MM.1S (cell line): ENCODE measurements at regions not wholly inside any gene's neighbourhood (a gene's known extent, or its start where the extent isn't known, plus 50 kb on each side); places are given as distances from the start of the nearest gene placed in this dataset.

Experiments used
- DNase-seq: peaks from one replicate; pipeline ENCODE4 v3.0.0-alpha.2; 2015
- H2AFZ ChIP-seq: fragments of 300-600 bp; sonication (generic); 2 replicates; pipeline ENCODE4 v1.6.0; 2016; ENCODE audit warnings: antibody characterized with exemption, low read length
- H3F3A ChIP-seq: fragments of 300-600 bp; sonication (generic); 2 replicates; pipeline ENCODE4 v1.6.1; 2016; ENCODE audit warnings: mild to moderate bottlenecking, antibody characterized with exemption, low read length, moderate library complexity, mixed read lengths; ENCODE audit not compliant: insufficient read depth
- H3K27ac ChIP-seq: fragments of 300-600 bp; sonication (generic); 2 replicates; pipeline ENCODE4 v1.5.1; 2016; ENCODE audit warnings: mild to moderate bottlenecking, low read length
- H3K27me3 ChIP-seq: fragments of 300-600 bp; sonication (generic); replicated peaks from 2 replicates; pipeline ENCODE4 v1.6.0; 2016; ENCODE audit warnings: low read length; ENCODE audit not compliant: insufficient read depth
- H3K36me3 ChIP-seq: fragments of 300-600 bp; sonication (generic); replicated peaks from 2 replicates; pipeline ENCODE4 v1.6.1; 2016; ENCODE audit warnings: mild to moderate bottlenecking, low read length, mixed read lengths; ENCODE audit not compliant: insufficient read depth
- H3K4me1 ChIP-seq: fragments of 300-600 bp; sonication (generic); 2 replicates; pipeline ENCODE4 v1.6.1; 2016; ENCODE audit warnings: low read length, mixed read lengths
- H3K4me2 ChIP-seq: fragments of 300-600 bp; sonication (generic); 2 replicates; pipeline ENCODE4 v1.6.0; 2016; ENCODE audit warnings: low read depth, low read length
- H3K4me3 ChIP-seq: fragments of 300-600 bp; sonication (generic); 2 replicates; pipeline ENCODE4 v1.5.1; 2016; ENCODE audit warnings: low read length, mixed read lengths
- H3K79me2 ChIP-seq: fragments of 300-600 bp; sonication (generic); 2 replicates; pipeline ENCODE4 v1.6.1; 2016; ENCODE audit warnings: mixed run types, low read length, mixed read lengths
- H3K9ac ChIP-seq: fragments of 300-600 bp; sonication (generic); 2 replicates; pipeline ENCODE4 v1.6.1; 2016; ENCODE audit warnings: low read length, mixed read lengths
- H3K9me2 ChIP-seq: fragments of 300-600 bp; sonication (generic); replicated peaks from 2 replicates; pipeline ENCODE4 v1.6.1; 2016; ENCODE audit warnings: mild to moderate bottlenecking, low read length, mixed read lengths; ENCODE audit not compliant: insufficient read depth
- H3K9me3 ChIP-seq: fragments of 300-600 bp; sonication (generic); replicated peaks from 2 replicates; pipeline ENCODE4 v1.6.1; 2016; ENCODE audit warnings: mild to moderate bottlenecking, low read length, mixed read lengths; ENCODE audit not compliant: insufficient read depth
- H4K20me1 ChIP-seq: fragments of 300-600 bp; sonication (generic); 2 replicates; pipeline ENCODE4 v1.6.1; 2016; ENCODE audit warnings: mild to moderate bottlenecking, low read length, moderate library complexity, mixed read lengths; ENCODE audit not compliant: insufficient read depth
- CTCF ChIP-seq: fragments of 300-600 bp; sonication (generic); IDR thresholded peaks from 2 replicates; pipeline ENCODE4 v1.5.1; 2016; ENCODE audit warnings: antibody characterized with exemption, low read length, mixed read lengths
- EZH2 ChIP-seq: fragments of 300-600 bp; sonication (generic); optimal IDR thresholded peaks from 2 replicates; pipeline ENCODE3; 2017; ENCODE audit warnings: low read depth, mild to moderate bottlenecking, antibody characterized with exemption, low read length, mixed read lengths
- EZH2phosphoT487 ChIP-seq: fragments of 300-600 bp; sonication (generic); IDR thresholded peaks from 2 replicates; pipeline ENCODE4 v1.6.1; 2018; ENCODE audit warnings: antibody characterized with exemption, low read length

- H3K36me3 ChIP-seq: no peaks in the 10 kb centered on the region
- H4K20me1 ChIP-seq: no peaks in the 10 kb centered on the region
- H3K27ac ChIP-seq: no peak overlapping the region
- no peak overlapping the region for H2AFZ ChIP-seq
- no peak for DNase-seq
- no peak overlapping the region for H3K4me3 ChIP-seq
- no peak overlapping the region for H3K9ac ChIP-seq
- H3K9me3 ChIP-seq: no peaks in the 10 kb centered on the region
- TF ChIP-seq CTCF (no peak), EZH2phosphoT487 (no peak), EZH2 (no peak)
- H3K9me2 ChIP-seq: no peaks in the 10 kb centered on the region
- no peaks in the 10 kb centered on the region for H3K4me1 ChIP-seq
- H3K4me2 ChIP-seq: no peak overlapping the region
- H3K79me2 ChIP-seq: no peaks in the 10 kb centered on the region
- H3F3A ChIP-seq: no peaks in the 10 kb centered on the region
- H3K27me3 ChIP-seq: no peaks in the 10 kb centered on the region
These were observed 749.1 kb upstream of the SORCS1 start for GRCh38 chr10:107913317-107914294.

GRCh38 chr10:107901076-107901475 is 736.6 kb upstream of the SORCS1 start:
- Histone ChIP-seq H2AFZ (no peak overlapping the region), H3K9me2 (no peaks in the 10 kb centered on the region), H4K20me1 (no peaks in the 10 kb centered on the region), H3K79me2 (no peaks in the 10 kb centered on the region), H3F3A (no peaks in the 10 kb centered on the region), H3K9ac (no peak overlapping the region), H3K4me3 (no peak overlapping the region), H3K4me2 (no peak overlapping the region), H3K4me1 (no peaks in the 10 kb centered on the region), H3K36me3 (no peaks in the 10 kb centered on the region), H3K27ac (no peak overlapping the region), H3K27me3 (no peaks in the 10 kb centered on the region), H3K9me3 (no peaks in the 10 kb centered on the region; the same call in 1 of the 2 replicates)
- DNase-seq: no peak
- no peak for TF ChIP-seq CTCF
- TF ChIP-seq EZH2: no peak
- TF ChIP-seq EZH2phosphoT487: no peak

GRCh38 chr10:107900131-107900530 is 735.6 kb upstream of the SORCS1 start:
- Histone ChIP-seq H3K4me1 (no peaks in the 10 kb centered on the region), H3K4me3 (no peak overlapping the region), H2AFZ (no peak overlapping the region), H3F3A (no peaks in the 10 kb centered on the region), H3K9me3 (no peaks in the 10 kb centered on the region; the same call in 1 of the 2 replicates), H3K79me2 (no peaks in the 10 kb centered on the region), H3K27ac (no peak overlapping the region), H3K27me3 (no peaks in the 10 kb centered on the region), H3K9me2 (no peaks in the 10 kb centered on the region), H3K9ac (no peak overlapping the region), H4K20me1 (no peaks in the 10 kb centered on the region), H3K36me3 (no peaks in the 10 kb centered on the region), H3K4me2 (no peak overlapping the region)
- no peak for DNase-seq
- TF ChIP-seq EZH2phosphoT487: no peak
- no peak for TF ChIP-seq CTCF
- no peak for TF ChIP-seq EZH2
